ENCODE measurements at regions not wholly inside any gene's neighbourhood (a gene's known extent, or its start where the extent isn't known, plus 50 kb on each side); places are given as distances from the start of the nearest gene placed in this dataset.
A peak's percentile ranks its signal among the peaks of the same experiment; 100 is the strongest.

DNA sequence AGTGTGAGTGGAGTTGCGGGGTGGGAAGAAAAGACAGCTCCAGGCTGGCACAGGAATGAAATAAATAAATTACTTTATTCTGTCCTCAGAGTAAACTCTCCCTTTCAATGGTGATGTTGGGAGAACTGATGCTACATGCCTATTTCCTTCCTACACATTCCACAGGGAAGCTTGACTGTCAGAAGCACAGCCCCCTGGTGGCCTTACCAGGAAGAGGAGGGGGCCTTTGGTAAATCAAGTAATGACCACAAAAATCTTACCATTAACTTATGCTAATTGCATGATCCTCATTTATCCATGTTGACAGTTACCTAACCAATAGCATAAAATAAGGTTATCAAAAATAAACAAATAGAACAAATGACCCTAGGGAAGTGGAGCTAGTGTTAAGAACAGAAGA is 605.0 kb upstream of the PKN2 start:
- Histone ChIP-seq H3K27me3 (ENCODE audit: control insufficient read depth, insufficient read depth, low read length) (no peaks in the 10 kb centered on the region), H3K36me3 (ENCODE audit: control insufficient read depth, insufficient read depth, low read length) (no peaks in the 10 kb centered on the region), H3K4me3 (ENCODE audit: low read depth, low read length) (no peak overlapping the region)
- TF ChIP-seq, protein P1, sequence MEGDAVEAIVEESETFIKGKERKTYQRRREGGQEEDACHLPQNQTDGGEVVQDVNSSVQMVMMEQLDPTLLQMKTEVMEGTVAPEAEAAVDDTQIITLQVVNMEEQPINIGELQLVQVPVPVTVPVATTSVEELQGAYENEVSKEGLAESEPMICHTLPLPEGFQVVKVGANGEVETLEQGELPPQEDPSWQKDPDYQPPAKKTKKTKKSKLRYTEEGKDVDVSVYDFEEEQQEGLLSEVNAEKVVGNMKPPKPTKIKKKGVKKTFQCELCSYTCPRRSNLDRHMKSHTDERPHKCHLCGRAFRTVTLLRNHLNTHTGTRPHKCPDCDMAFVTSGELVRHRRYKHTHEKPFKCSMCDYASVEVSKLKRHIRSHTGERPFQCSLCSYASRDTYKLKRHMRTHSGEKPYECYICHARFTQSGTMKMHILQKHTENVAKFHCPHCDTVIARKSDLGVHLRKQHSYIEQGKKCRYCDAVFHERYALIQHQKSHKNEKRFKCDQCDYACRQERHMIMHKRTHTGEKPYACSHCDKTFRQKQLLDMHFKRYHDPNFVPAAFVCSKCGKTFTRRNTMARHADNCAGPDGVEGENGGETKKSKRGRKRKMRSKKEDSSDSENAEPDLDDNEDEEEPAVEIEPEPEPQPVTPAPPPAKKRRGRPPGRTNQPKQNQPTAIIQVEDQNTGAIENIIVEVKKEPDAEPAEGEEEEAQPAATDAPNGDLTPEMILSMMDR (IDR thresholded peaks at IDR 0.05; ENCODE audit: insufficient read depth, low read length, poor library complexity, severe bottlenecking), result peak; percentile 51
- DNase-seq (ENCODE audit: low read depth), result no peak

DNA sequence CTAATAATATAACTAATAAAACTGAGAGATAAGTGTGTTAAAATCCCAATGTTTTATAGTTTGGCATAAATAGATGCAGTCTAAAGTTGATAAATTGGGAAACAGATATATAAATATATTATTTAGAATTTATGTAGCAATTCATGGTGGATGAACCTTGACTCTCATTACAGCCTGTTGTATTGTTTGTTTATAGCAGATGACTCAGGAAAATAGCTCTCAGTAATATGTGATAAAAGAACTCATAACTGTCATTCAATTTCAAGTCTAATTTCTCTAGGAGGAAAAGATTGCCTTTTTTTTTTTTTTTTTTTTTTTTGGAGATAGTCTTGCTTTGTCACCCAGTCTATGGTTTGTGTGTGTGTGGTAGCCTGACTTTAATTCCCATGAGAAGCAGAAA is 603.2 kb upstream of the PKN2 start:
- DNase-seq (ENCODE audit: low read depth), result no peak
- H3K36me3 ChIP-seq (ENCODE audit: control insufficient read depth, insufficient read depth, low read length), result no peaks in the 10 kb centered on the region
- no peaks in the 10 kb centered on the region for H3K27me3 ChIP-seq (ENCODE audit: control insufficient read depth, insufficient read depth, low read length)
- H3K4me3 ChIP-seq (ENCODE audit: low read depth, low read length), result no peak overlapping the region
- TF ChIP-seq, protein P1 (IDR thresholded peaks at IDR 0.05; ENCODE audit: insufficient read depth, low read length, poor library complexity, severe bottlenecking), result no peak

DNA sequence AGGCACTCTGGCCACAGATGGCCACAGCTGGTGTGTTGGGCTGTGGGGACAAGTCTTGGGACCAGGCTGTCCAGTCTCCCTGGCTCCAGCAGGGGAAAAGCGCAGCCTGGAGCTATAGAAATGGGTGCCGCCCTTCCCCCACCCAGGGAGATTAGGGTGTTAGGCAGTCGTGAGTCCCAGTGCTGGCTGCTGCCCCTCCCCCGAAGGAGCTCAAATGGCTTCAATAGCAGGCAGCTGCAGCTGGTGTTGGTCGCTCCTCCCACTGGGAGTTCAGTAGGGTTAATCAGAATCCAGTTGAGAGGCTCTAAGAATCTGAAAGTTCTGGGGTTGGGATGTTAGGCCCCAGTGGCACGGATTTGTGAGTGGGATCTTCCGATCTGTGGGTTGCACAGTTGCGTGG is 595.6 kb upstream of the PKN2 start:
- H3K4me3 ChIP-seq (ENCODE audit: low read depth, low read length), result no peak overlapping the region
- no peaks in the 10 kb centered on the region for H3K36me3 ChIP-seq (ENCODE audit: control insufficient read depth, insufficient read depth, low read length)
- TF ChIP-seq, protein P1 (IDR thresholded peaks at IDR 0.05; ENCODE audit: insufficient read depth, low read length, poor library complexity, severe bottlenecking), result no peak
- no peaks in the 10 kb centered on the region for H3K27me3 ChIP-seq (ENCODE audit: control insufficient read depth, insufficient read depth, low read length)
- no peak for DNase-seq (ENCODE audit: low read depth)

DNA sequence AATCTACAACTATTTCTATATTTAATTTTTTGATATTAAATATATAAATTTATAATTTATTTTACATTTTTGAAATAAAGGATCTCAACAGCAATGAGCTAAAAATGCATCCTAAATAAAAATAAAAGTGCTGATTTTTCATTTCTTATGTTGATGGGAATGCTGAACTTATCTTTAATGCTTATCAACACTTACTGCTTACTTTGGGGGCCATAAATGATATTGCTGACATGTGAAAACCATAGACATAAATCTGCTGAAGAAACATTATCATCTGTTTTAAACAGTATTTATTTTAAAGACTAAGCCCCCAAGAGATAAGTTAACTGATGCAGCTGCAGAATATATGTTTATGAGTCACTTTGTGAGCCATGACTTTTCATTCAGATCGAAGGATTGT is 594.1 kb upstream of the PKN2 start:
- no peak overlapping the region for H3K4me3 ChIP-seq (ENCODE audit: low read depth, low read length)
- DNase-seq (ENCODE audit: low read depth), result no peak
- H3K27me3 ChIP-seq (ENCODE audit: control insufficient read depth, insufficient read depth, low read length), result no peaks in the 10 kb centered on the region
- TF ChIP-seq, protein P1 (IDR thresholded peaks at IDR 0.05; ENCODE audit: insufficient read depth, low read length, poor library complexity, severe bottlenecking), result no peak
- no peaks in the 10 kb centered on the region for H3K36me3 ChIP-seq (ENCODE audit: control insufficient read depth, insufficient read depth, low read length)

DNA sequence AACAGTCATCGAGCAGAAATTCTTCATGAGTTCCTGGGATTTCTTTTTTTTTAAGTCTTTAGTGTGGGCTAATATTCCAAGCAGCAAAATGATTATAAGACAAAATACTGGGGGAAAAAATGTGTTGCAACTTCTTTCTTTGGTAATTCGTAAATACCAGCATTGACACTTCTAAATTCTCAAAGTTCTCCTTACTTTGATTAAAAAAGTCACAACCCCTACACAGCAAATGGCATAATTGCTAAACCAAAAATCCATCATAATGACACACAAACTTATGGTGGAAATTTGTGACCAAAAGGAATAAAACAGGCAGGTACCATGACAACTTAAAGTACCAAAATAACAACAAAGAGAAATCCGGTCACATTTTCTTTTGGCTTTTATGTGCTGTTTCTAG is 585.2 kb upstream of the PKN2 start:
- no peak for DNase-seq (ENCODE audit: low read depth)
- TF ChIP-seq, protein P1 (IDR thresholded peaks at IDR 0.05; ENCODE audit: insufficient read depth, low read length, poor library complexity, severe bottlenecking), result no peak
- Histone ChIP-seq H3K27me3 (ENCODE audit: control insufficient read depth, insufficient read depth, low read length) (no peaks in the 10 kb centered on the region), H3K4me3 (ENCODE audit: low read depth, low read length) (no peak overlapping the region), H3K36me3 (ENCODE audit: control insufficient read depth, insufficient read depth, low read length) (no peaks in the 10 kb centered on the region)

DNA sequence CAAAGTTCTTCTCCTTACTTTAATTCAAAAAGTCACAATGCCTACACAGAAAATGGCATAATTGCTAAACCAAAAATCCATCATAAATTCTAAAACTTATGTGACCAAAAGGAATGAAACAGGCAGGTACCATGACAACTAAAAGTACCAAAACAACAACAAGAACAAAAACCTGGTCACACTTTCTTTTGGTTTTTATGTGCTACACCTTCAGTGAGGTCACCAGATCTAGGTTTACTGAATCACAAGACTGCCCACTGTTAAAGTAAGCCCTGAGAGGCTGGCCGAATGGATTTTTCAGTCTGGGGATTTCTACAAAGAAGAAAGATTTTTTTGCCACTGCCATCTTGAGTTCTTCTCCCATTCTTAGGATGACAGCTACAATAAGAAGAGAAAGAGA is 583.0 kb upstream of the PKN2 start:
- TF ChIP-seq, protein P1 (IDR thresholded peaks at IDR 0.05; ENCODE audit: insufficient read depth, low read length, poor library complexity, severe bottlenecking), result no peak
- Histone ChIP-seq H3K36me3 (ENCODE audit: control insufficient read depth, insufficient read depth, low read length) (no peaks in the 10 kb centered on the region), H3K27me3 (ENCODE audit: control insufficient read depth, insufficient read depth, low read length) (no peaks in the 10 kb centered on the region), H3K4me3 (ENCODE audit: low read depth, low read length) (no peak overlapping the region)
- no peak for DNase-seq (ENCODE audit: low read depth)
